Stimulated activated CD4-positive, alpha-beta T cell treated with anti-CD3 and anti-CD28 coated beads, Interleukin-4, amount 100 ng/mL, for 48 hours (primary cell): ENCODE measurements at regions not wholly inside any gene's neighbourhood (a gene's known extent, or its start where the extent isn't known, plus 50 kb on each side); places are given as distances from the start of the nearest gene placed in this dataset.

ENCODE experiments used
- DNase-seq, 2 donors: peaks; one replicate each; pipeline ENCODE4 v3.0.0-alpha.2; 2020; ENCODE audit warnings: low read depth in 2 of 2

DNA sequence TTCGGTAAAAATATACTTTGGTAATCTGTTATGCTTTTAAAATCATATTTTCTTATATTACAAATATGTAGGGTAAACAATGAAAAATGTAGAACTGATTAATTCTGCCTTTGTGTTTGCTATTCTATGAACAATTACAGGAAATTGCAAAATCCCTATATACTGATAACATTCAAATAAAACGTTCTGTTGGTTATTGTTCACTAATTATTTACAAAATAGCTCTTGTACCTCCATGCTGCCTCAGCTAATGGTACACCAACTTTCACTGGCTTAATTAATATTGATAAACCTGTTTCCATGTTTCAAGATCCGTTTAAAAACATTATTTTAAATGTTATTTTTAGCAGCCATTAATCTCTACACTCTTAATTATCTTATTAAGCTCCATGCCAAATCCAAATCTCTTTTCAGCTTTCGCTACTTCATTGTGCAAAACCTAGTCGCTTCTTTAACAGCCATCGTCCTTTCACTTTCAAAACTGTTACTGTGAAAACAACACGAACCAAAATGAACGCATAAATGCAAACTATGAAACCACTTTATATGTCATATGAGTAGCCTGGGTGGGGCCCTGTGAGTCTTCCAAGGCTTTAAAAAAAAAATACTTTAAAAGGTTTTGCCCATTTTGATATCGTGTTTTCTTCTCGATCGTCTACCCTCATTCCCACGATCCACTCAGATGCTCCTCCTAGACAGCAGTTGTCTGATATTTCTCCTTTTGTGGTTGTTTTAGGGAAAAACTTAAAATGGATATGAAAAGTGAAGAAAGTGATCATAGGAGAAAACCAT, 807.1 kb downstream of the USP25 start:
- DNase-seq: no peak

DNA sequence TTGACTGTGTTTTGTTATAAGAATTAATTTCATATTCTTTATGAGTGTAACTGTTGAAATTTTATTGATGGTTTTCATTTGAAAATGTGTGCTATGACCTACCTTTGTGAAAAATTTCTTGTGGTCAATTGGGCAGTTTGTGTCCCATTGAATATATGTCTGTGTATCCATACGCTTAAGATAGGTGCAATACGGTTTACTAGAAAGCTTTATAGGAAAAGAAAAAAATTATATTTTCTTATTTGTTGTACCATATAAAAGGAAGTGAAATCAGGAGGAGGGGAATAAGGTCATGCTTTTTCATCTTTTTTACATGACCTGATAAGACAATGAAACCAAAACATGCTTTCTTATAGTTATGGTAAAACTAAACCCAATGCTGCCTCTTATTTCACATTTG, 807.7 kb downstream of the USP25 start:
- no peak for DNase-seq

DNA sequence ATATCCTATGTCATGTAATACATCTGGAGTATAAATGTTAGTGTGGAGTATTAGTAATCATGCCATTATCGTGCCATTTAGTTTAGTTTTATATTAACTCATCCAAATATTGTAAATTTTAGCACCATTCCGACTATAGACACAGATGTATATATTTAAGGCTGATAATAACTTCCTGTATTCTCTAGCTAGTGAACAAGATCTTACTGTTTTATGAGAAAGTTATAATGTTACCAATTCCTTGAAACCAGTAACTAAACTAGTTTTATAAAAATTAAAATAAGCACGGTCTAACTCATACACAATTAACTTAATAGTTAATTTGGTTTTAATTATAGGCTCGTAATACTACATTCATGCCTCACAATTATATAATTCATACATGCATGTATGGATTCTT, 808.6 kb downstream of the USP25 start:
- DNase-seq: no peak

DNA sequence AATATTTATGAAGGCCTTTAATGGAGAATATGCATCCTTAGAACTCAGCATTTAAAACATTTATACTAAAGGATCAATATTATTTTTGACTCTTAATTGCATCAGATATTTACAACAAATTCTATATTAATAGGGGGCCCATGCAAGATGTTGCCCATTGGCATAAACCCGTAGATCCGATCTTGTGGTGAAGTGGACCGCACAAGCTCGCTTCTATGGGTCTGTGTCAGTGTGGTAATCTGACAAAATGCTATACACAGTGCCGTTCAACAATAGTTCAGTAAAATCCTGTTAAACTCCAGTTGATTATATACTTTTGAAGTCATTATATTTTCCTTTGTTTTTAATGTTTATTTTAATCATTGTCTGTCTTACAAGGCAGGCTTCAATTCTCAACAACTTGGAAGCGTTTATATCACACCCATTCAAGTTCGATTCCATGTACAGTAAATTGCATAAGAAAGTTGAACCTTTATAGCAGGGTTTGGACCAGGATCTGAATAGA, 809.2 kb downstream of the USP25 start:
- no peak for DNase-seq

DNA sequence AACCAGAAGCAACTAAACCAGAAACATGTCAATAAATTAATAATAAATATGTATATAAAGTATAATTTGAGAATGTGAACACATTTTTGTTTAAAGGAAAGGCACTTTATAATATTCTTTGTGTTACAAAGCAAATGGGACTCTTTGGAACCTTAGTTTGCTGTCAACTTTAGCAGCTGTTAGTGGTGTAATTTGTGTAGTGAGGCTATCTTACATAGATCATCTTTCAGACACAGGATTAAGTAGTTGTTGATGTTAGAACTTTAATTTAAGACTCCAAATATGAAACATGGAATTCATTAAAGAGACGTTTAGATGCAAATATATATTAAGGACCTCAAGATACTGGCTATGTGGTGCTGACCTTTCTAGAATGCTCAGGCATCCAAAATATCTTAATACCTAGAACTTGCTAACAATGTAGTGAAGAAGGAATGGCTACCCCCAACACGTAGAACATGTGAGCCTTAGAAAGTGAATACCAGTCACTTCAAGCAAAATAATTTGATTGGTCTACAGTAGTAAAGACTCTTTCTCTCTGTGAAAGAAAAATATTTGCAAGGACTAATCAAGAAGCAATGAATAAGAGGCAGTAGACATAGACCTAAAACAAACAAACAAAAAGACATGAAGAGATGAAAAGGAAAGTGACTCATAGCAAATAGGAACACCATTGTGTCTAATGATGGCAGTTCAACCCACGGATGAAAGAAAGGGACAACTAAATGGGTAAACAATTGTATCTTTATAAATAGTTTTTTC, 811.4 kb downstream of the USP25 start:
- no peak for DNase-seq

DNA sequence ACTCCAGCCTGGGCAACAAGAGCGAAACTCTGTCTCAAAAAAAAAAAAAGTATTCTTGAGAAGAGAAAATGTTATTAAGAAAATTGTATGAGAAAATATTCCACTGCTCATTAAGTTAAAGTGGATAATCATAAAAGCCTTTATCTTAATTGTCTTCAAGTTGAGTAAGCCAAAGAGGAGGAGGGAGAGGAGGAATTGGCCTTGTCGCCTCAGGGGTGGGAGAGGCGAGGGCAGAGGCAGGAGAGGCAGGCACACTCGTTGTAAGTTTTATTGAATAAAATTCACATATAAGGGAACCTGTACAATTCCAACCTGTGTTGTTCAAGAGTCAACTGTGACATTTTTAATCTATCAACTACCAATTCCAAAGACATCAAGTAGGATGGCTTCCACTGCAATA, 820.3 kb downstream of the USP25 start:
- no peak for DNase-seq

DNA sequence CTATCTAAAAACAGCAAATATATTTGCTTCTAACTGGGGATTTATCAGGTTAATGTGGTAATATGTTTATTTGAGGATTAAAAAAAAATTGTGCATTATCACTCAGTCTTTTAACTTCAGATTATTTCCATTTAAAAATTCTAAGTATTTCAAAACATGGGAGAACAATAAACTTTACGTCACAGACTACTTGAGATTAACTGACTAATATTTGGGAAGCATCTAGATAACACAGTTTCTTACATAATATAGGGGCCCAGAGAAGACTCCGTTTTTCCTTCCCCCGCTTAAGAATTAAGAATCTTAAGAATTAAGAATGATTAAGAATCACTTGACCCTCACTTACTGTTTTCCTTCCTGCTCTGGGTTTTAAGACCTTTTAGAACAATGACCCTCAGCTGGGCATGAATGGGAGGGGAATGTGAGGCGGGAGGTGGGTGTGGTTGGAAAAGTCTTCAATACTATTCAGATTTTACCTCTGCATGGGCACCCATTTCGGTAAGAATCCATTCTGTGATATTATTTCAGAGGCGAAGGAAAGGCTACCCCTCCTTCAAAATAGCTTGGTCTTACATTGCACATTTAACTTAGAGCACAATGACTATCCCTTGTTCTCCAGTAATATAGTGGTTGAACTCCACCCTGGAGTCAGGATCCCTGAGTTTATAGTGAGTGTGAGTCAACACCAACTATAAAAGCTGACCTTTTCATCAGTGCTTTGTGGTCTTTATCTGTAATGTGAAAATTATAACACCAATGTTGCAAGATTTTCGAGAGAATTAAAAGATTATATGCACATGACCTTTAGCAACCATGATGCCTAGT, 821.3 kb downstream of the USP25 start:
- no peak for DNase-seq

DNA sequence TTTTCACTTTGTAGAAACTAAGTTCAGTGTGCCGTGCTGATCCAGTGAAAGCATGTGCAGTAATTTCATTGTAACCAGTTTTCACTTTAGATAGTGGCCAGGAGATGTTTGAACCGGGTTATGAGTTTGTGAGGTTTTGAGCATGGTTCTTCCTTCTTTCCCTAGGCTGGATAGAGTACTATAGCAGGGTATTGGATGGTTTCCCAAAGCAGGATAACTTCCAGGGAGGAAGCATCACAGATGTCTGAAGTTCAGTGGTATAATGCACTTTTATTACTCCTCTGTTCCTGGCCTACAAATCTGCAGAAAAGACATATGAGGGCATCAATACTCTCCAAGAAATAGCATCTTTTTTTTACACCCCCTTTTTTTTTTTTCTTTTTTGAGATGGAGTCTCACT, 823.1 kb downstream of the USP25 start:
- no peak for DNase-seq

DNA sequence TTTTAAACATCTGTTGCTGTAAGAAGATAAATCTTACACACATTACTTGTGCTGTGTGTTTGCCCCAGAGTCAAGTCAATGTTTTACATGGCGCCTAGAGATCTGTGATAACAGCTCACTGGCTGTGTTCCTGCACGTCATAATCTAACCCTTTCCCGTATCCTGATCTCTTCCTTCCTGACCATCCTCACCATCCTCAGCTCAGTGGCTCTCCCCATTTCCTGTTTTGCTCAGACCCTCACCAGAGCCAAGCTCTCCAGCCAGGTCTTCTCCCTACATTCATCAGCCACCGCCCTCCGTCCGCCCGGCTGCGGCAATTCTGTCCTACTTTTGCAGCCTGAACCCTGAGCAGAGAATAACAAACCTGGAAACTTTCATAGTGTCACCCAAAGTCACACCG, 824.7 kb downstream of the USP25 start:
- no peak for DNase-seq

DNA sequence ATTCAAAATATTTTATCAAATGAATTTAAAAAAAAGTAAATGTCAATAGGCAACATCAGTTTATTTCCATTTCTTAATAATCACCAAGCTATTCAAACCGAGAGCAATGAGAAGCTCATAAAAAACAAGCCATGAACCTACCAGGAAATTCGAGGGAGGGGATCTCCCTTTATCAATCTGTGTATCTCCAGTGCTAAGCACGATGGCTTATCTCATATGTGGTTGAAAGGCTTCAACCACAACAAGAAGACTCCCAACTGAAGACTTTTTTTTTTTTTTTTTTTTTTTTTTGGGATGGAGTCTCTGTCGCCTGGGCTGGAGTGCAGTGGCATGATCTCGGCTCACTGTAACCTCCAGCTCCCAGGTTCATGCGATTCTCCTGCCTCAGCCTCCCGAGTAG, 833.3 kb downstream of the USP25 start:
- no peak for DNase-seq

DNA sequence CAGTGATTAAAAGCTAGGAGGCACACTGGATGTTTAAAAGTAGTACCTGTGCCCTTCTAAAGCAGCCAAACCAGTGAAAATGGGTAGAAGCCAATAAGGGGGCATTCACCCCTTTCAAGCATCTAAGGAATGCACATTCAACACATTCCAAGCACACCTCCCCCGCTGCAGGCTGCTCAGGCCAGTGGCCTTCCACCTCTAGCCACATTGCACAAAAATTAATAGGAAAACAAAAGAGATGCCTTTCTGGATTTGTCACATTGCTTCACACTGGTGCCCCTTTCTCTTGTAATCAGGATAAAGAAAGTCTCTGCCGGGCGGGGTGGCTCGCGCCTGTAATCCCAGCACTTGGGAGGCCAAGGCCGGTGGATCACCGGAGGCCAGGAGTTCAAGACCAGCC, 834.0 kb downstream of the USP25 start:
- DNase-seq: no peak

DNA sequence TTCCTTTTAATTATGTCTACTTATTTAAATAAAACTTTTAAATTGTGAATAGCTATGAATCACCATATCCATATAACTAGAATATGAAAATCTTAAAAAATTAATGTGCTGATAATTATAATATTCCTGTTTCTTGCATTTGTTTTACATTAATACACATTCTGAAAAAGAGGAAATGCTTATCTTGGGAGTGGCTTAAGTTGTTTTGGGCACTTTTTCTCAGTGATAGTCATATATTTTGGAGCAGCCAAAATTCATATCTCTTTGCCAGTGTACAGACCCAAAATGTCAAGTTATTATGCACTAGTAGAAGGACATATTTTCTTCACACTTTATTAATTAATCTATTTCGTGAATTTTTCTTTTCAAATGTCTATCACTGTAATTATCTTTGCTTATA, 838.5 kb downstream of the USP25 start:
- no peak for DNase-seq

DNA sequence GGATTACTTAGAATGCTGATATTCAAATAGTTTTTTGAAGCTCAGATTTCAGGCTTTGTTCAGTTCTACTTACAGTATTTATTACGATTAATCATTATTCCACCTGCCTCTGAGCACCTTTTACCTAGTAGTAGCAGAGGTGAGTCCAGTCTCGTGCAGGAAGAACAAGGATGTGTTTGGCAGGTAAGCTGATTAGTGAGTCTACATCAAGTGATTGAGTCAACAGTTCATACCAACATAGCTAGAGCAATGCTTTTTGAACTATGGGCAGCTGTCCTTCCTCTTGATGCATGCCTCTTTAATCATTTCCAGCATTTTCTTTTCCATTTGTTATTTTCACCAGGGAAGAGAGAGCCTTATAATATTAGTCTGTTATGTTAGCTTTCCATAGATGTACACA, 838.9 kb downstream of the USP25 start:
- DNase-seq: no peak

DNA sequence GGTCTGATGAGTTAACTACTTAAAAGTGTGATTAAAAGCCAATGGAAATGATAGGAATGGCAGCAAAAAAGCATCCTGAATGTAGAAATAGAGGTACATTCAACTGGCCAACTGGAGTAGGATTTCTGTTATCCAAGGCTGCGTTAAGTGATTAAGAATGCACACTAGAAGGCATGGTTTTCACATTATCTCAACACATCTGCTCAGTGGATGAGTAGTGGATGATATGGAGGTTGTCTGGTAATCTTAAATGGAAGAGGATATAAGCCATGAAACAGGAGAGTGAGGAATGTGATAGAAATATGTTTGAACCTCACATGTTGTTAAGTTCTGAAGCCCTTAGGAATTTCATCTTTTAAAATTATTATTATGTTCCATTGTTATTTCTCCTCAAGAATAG, 839.9 kb downstream of the USP25 start:
- no peak for DNase-seq

DNA sequence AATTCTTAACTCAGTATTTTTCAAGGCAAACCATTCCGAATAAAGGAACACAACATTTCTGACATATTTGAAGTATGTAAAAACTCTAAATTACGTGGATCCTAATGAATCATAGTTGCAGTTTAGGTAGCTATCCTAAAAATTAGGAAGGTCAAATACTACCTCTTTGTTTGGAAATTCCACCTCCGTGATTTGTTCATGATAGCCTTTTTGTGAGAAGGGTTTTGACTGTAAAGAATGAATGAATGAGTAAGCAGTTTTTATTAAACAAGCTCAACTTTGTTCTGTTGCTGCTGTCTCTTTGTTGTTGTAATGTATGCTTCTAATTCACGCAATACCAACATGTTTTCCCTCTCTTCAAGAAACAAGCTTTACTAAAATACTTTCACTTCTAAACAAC, 840.4 kb downstream of the USP25 start:
- DNase-seq: no peak

DNA sequence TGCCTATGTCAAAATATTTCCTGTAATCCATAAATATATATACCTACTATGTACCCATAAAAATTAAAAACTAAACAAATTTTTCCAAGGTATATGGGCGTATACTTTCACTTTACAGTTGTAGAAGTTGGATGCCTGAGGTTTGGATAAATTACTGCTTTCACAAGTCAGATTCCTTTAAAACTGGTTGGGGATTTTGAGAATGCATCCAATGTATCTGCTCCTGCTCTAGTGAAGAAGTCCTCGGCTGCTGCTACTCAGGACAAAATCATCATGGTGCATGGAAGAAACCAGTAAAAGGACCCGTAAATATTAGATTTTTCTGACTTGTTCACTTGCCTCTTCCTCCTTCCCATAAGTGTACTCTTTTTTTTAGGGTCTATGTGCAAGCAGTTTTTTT, 841.1 kb downstream of the USP25 start:
- no peak for DNase-seq

DNA sequence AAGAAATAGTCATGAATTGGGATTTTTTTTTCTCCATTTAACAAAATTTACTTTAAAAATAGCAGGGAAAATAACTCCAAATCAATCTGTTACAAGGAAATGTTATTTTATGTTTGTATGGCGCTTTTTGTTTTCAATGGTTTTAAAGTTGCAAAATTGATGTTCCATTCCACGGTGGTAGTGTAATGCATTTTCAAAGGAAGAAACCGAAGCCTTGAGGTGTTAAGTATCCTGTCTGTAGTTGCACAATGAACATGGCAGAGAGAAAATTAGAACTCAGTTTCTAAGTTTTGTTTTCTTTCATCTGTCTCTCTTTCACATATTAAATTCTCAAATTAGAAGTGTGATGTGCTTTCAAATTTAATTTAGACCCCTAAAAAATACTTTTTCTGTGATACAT, 841.8 kb downstream of the USP25 start:
- no peak for DNase-seq

DNA sequence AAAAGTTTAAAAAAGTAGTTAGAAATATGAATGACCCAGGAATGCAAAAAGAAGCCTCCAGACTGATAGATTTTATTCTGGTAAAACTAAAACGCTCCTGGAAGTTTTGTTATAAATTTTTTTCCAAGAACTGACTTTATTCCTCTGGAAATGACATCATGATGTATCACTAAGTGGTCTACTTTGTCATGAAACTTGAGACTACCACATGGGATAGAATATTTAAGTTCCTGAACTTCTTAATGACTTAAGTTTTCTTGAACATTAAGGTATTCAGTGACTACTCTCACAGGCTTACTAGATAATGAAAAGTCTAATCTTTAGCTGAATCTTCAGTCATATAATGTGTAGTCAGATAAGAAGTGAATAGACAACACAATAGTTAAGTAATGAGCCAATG, 842.2 kb downstream of the USP25 start:
- no peak for DNase-seq

DNA sequence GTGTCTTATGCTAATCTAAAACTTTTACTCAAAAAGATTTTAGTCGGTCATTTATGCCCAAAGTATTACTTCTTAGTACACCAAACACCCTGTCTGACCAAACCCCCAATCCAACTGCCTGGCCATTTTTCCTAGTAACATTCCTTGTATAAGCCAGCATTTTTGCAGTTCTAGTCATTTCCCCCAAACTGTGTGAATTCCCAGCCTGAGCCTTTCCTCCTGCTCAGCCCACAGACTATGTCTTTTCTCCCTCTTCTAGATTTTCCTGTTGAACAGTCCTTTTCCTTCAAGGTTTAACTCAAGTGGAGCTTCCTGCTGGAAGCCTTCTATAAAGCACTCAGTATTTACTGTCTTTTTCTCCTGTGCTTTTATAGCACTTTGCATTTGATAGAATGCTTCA, 843.8 kb downstream of the USP25 start:
- no peak for DNase-seq

DNA sequence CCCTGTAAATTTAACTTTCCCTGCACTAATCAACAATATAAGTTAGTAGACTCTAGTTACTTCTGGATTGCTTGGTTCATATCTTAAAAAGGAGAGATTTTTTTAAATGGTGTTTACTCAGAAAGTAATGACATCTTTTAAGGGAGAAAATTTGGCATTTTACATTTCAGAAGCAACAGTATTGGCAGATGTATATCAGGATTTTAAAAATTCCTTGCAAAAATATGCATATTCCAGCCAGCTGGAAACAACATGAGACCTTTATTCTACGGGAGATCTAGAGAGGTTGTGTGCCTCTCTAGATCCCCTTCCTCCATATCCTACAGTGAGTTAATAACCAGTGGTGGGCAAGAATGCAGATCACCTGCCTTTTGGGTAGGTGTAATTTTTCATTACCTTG, 848.2 kb downstream of the USP25 start:
- DNase-seq: no peak

DNA sequence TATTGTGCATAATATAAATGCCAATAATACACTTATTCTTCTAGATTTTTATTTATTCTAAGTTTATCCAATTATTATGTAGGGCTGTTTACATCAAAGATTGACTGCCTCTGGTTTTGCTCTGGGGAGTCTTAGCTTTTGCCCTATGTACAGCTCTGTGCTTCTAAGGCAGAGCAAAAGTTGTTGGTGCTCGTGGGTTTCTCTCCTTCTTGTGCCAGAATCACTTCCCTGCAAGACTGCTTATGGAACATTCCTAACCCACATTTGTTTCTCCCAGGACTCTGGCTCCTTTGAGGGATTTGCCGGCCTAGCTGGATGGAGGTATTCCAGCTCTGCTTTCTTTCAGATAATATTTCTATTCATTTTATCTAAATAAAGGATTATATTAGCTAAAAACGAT, 849.1 kb downstream of the USP25 start:
- DNase-seq: no peak

DNA sequence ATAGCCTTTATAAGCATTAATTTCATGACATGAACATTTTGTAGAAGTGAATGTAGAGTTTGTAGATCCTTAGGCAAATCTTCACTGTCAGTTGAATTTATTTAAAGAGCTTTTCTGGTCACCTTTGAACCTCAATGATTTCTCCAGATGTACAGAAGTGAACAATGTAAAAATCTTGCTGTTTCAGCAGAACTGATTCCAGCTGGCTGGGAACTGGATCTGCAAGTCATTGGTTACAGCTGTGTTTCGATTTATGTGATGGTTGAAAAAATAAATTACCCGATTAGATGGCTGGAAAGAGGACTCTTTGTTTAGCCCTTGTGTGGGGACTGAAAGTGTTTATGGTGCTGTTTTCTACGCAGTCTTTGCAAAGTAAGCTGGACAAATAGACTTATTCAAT, 849.8 kb downstream of the USP25 start:
- no peak for DNase-seq
